ENCODE measurements at regions not wholly inside any gene's neighbourhood (a gene's known extent, or its start where the extent isn't known, plus 50 kb on each side); places are given as distances from the start of the nearest gene placed in this dataset.

DNA sequence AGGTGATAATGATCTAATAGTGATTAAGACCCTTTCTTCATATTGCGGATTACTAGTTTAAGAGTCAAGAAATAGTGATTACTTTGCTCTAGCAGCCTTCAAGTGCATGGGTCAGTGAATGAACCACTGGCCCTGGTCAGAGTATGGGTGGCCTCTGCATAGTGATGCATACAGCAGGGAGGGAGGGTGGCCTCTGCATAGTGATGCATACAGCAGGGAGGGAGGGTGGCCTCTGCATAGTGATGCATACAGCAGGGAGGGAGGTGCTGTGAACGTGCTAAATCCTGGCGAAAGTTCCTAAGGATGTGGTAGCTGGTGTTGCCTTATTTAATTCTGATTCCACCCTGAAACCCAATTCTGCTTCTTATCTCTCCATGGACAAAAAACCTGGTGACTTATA is 246.7 kb upstream of the ARSJ start:
- TF ChIP-seq, protein P1, sequence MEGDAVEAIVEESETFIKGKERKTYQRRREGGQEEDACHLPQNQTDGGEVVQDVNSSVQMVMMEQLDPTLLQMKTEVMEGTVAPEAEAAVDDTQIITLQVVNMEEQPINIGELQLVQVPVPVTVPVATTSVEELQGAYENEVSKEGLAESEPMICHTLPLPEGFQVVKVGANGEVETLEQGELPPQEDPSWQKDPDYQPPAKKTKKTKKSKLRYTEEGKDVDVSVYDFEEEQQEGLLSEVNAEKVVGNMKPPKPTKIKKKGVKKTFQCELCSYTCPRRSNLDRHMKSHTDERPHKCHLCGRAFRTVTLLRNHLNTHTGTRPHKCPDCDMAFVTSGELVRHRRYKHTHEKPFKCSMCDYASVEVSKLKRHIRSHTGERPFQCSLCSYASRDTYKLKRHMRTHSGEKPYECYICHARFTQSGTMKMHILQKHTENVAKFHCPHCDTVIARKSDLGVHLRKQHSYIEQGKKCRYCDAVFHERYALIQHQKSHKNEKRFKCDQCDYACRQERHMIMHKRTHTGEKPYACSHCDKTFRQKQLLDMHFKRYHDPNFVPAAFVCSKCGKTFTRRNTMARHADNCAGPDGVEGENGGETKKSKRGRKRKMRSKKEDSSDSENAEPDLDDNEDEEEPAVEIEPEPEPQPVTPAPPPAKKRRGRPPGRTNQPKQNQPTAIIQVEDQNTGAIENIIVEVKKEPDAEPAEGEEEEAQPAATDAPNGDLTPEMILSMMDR (IDR thresholded peaks at IDR 0.05) = no peak
- TF ChIP-seq POLR2AphosphoS5 (IDR thresholded peaks at IDR 0.05; ENCODE audit: insufficient read depth in 1 of 2, low read depth in 1 of 2) = no peak

Measured in vagina (tissue), 2 donors.